B cell (primary cell): ENCODE measurements at regions not wholly inside any gene's neighbourhood (a gene's known extent, or its start where the extent isn't known, plus 50 kb on each side); places are given as distances from the start of the nearest gene placed in this dataset.

ENCODE experiments used
- CTCF ChIP-seq: fragments of 200-600 bp; IDR thresholded peaks from one replicate; pipeline ENCODE4 v1.8.0; 2022; ENCODE audit warnings: antibody characterized with exemption, mild to moderate bottlenecking
- EZH2 ChIP-seq: IDR thresholded peaks from 2 replicates; pipeline ENCODE4 v1.6.1; 2012; ENCODE audit warnings: borderline replicate concordance, low read depth, mild to moderate bottlenecking, moderate library complexity, low read length; ENCODE audit not compliant: insufficient read depth, poor library complexity, severe bottlenecking

- TF ChIP-seq EZH2 (no peak), CTCF (no peak)
Measured at GRCh38 chr6:81816380-81816779, 63.9 kb upstream of the TENT5A start.
